ENCODE measurements at regions not wholly inside any gene's neighbourhood (a gene's known extent, or its start where the extent isn't known, plus 50 kb on each side); places are given as distances from the start of the nearest gene placed in this dataset.

- Histone ChIP-seq H3K36me3 (replicated peaks; ENCODE audit: insufficient read depth, low read depth) (no peaks in the 10 kb centered on the region), H3K9me3 (ENCODE audit: low read depth) (no peaks in the 10 kb centered on the region), H3K27ac (no peak overlapping the region), H3K4me3 (no peak overlapping the region), H3K79me2 (no peaks in the 10 kb centered on the region), H4K20me1 (ENCODE audit: insufficient read depth, poor library complexity, severe bottlenecking) (no peaks in the 10 kb centered on the region), H3K27me3 (no peaks in the 10 kb centered on the region), H2AFZ (no peak overlapping the region), H3K4me2 (no peak overlapping the region), H3K9me2 (replicated peaks; ENCODE audit: insufficient read depth) (no peaks in the 10 kb centered on the region), H3K4me1 (ENCODE audit: insufficient read depth) (no peaks in the 10 kb centered on the region)
- TF ChIP-seq CTCF (IDR thresholded peaks at IDR 0.05; ENCODE audit: poor library complexity) (no peak), EZH2 (IDR thresholded peaks at IDR 0.05; ENCODE audit: borderline replicate concordance) (no peak), EZH2phosphoT487 (IDR thresholded peaks at IDR 0.05; ENCODE audit: low read depth, severe bottlenecking, unreplicated experiment) (no peak)
- 93% methylated on average over 4 of the region's 4 CpGs for WGBS (ENCODE audit: low lambda C conversion rate, missing lambda C conversion rate)
- no peak for DNase-seq (ENCODE audit: low spot score)
These were observed 820.2 kb upstream of the CELF2 start for GRCh38 chr10:10197423-10197822.

GRCh38 chr10:10198363-10198762 is 819.3 kb upstream of the CELF2 start:
- Histone ChIP-seq H3K9me2 (replicated peaks; ENCODE audit: insufficient read depth) (no peaks in the 10 kb centered on the region), H3K36me3 (replicated peaks; ENCODE audit: insufficient read depth, low read depth) (no peaks in the 10 kb centered on the region), H3K9me3 (ENCODE audit: low read depth) (no peaks in the 10 kb centered on the region), H3K27ac (no peak overlapping the region), H3K4me1 (ENCODE audit: insufficient read depth) (no peaks in the 10 kb centered on the region), H2AFZ (no peak overlapping the region), H3K27me3 (no peaks in the 10 kb centered on the region), H4K20me1 (ENCODE audit: insufficient read depth, poor library complexity, severe bottlenecking) (no peaks in the 10 kb centered on the region), H3K79me2 (no peaks in the 10 kb centered on the region), H3K4me2 (no peak overlapping the region), H3K4me3 (no peak overlapping the region)
- no peak for TF ChIP-seq EZH2phosphoT487 (IDR thresholded peaks at IDR 0.05; ENCODE audit: low read depth, severe bottlenecking, unreplicated experiment)
- no peak for TF ChIP-seq CTCF (IDR thresholded peaks at IDR 0.05; ENCODE audit: poor library complexity)
- no peak for TF ChIP-seq EZH2 (IDR thresholded peaks at IDR 0.05; ENCODE audit: borderline replicate concordance)
- 89% methylated on average over 6 of the region's 6 CpGs for WGBS (ENCODE audit: low lambda C conversion rate, missing lambda C conversion rate)
- DNase-seq (ENCODE audit: low spot score) = no peak

GRCh38 chr10:10204415-10204814 is 813.3 kb upstream of the CELF2 start:
- H3K79me2 ChIP-seq = no peaks in the 10 kb centered on the region
- no peak overlapping the region for H3K4me2 ChIP-seq
- no peaks in the 10 kb centered on the region for H3K36me3 ChIP-seq (replicated peaks; ENCODE audit: insufficient read depth, low read depth)

More at GRCh38 chr10:10204415-10204814, 813.3 kb upstream of the CELF2 start:
- Histone ChIP-seq H4K20me1 (ENCODE audit: insufficient read depth, poor library complexity, severe bottlenecking) (no peaks in the 10 kb centered on the region), H3K9me2 (replicated peaks; ENCODE audit: insufficient read depth) (no peaks in the 10 kb centered on the region), H3K9me3 (ENCODE audit: low read depth) (peaks cover 9% of the 10 kb centered on the region), H3K4me3 (no peak overlapping the region), H3K27me3 (no peaks in the 10 kb centered on the region), H3K27ac (no peak overlapping the region), H2AFZ (no peak overlapping the region), H3K4me1 (ENCODE audit: insufficient read depth) (no peaks in the 10 kb centered on the region)
- TF ChIP-seq EZH2 (IDR thresholded peaks at IDR 0.05; ENCODE audit: borderline replicate concordance) (no peak), EZH2phosphoT487 (IDR thresholded peaks at IDR 0.05; ENCODE audit: low read depth, severe bottlenecking, unreplicated experiment) (no peak), CTCF (IDR thresholded peaks at IDR 0.05; ENCODE audit: poor library complexity) (no peak)
- 91% methylated on average over 2 of the region's 2 CpGs for WGBS (ENCODE audit: low lambda C conversion rate, missing lambda C conversion rate)
- no peak for DNase-seq (ENCODE audit: low spot score)
